Caco-2 (cell line): ENCODE measurements at regions not wholly inside any gene's neighbourhood (a gene's known extent, or its start where the extent isn't known, plus 50 kb on each side); places are given as distances from the start of the nearest gene placed in this dataset.

ENCODE experiments used
- BruUV-seq: library from RNA; stranded (reverse); fragments of 400-500 nt; replicated peaks from 2 replicates; lab custom pipeline; 2021; lab: Mats Ljungman, UMichigan
- CTCF ChIA-PET: fragments of 300-600 bp; sonication (Branson Sonifier 250); formaldehyde crosslinking; loops from one replicate; lab custom pipeline; 2022; ENCODE audit warnings: antibody characterized with exemption; lab: Charles Lee
- POLR2A ChIA-PET: fragments of 300-600 bp; sonication (Branson Sonifier 250); formaldehyde crosslinking; loops from one replicate; lab custom pipeline; 2022; ENCODE audit warnings: antibody characterized with exemption; lab: Charles Lee
- DNase-seq, 2 experiments: peaks; one replicate each; pipeline versions ENCODE4 v3.0.0 to v3.0.0-alpha.2; 2020 to 2022
- H3K27me3 ChIP-seq: replicated peaks from 2 replicates; pipeline ENCODE4 v1.6.0; 2011; ENCODE audit warnings: low read length; ENCODE audit not compliant: control insufficient read depth, insufficient read depth
- H3K36me3 ChIP-seq: 2 replicates; pipeline ENCODE4 v1.5.1; 2011; ENCODE audit warnings: low read length; ENCODE audit not compliant: control insufficient read depth, insufficient read depth
- H3K4me1 ChIP-seq: fragments of 250-450 bp; sonication (Bioruptor Pico); 2 replicates; pipeline ENCODE4 v1.5.1; 2020; ENCODE audit warnings: mild to moderate bottlenecking
- H3K4me3 ChIP-seq: 2 replicates; pipeline ENCODE4 v1.5.1; 2011; ENCODE audit warnings: low read depth, mild to moderate bottlenecking, control low read depth, low read length
- H3K9me3 ChIP-seq: fragments of 250-450 bp; sonication (Bioruptor Pico); 2 replicates; pipeline ENCODE4 v1.5.1; 2020; ENCODE audit warnings: mild to moderate bottlenecking, moderate library complexity
- H3K27ac Mint-ChIP-seq: one replicate; pipeline ENCODE4 v1.8.0; 2022; ENCODE audit warnings: mixed read lengths; ENCODE audit not compliant: unreplicated experiment
- H3K27me3 Mint-ChIP-seq: one replicate; pipeline ENCODE4 v1.8.0; 2022; ENCODE audit warnings: mixed read lengths; ENCODE audit not compliant: insufficient read depth, unreplicated experiment
- H3K36me3 Mint-ChIP-seq: one replicate; pipeline ENCODE4 v1.8.0; 2022; ENCODE audit warnings: mild to moderate bottlenecking, mixed read lengths; ENCODE audit not compliant: insufficient read depth, unreplicated experiment
- H3K4me1 Mint-ChIP-seq: one replicate; pipeline ENCODE4 v1.8.0; 2022; ENCODE audit warnings: low read depth, mixed read lengths; ENCODE audit not compliant: unreplicated experiment
- H3K4me3 Mint-ChIP-seq: one replicate; pipeline ENCODE4 v1.8.0; 2022; ENCODE audit warnings: mild to moderate bottlenecking, moderate library complexity, mixed read lengths; ENCODE audit not compliant: unreplicated experiment
- H3K9me3 Mint-ChIP-seq: one replicate; pipeline ENCODE4 v1.8.0; 2022; ENCODE audit warnings: mixed read lengths; ENCODE audit not compliant: unreplicated experiment
- intact Hi-C: fragments of 100-400 bp; cut with micrococcal nuclease; formaldehyde crosslinking; loops from one replicate; pipeline ENCODE4 v1.10.0; 2022; ENCODE audit not compliant: unreplicated experiment
- TF ChIP-seq, protein P1 (sequence below), 2 experiments: fragments of 200-600 bp in 1 of 2; IDR thresholded peaks; 1 replicate in 1 of 2; 2 replicates in 1 of 2; pipeline versions ENCODE4 v1.5.1 to v1.8.0; 2011 to 2022; ENCODE audit warnings: antibody characterized with exemption in 1 of 2, control low read depth in 1 of 2, inconsistent platforms in 1 of 2, low read depth in 1 of 2, low read length in 1 of 2, mild to moderate bottlenecking in 1 of 2, moderate library complexity in 1 of 2; ENCODE audit not compliant: insufficient read depth in 1 of 2, severe bottlenecking in 1 of 2, unreplicated experiment in 1 of 2

GRCh38 chr1:90262791-90263190, 267.9 kb downstream of the ZNF326 start:
- no peak overlapping the region for H3K4me3 ChIP-seq
- no peaks in the 10 kb centered on the region for H3K9me3 Mint-ChIP-seq
- H3K27me3 ChIP-seq = no peaks in the 10 kb centered on the region
- no peaks in the 10 kb centered on the region for H3K4me1 ChIP-seq
- no peak overlapping the region for H3K4me3 Mint-ChIP-seq
- ChIA-PET CTCF (no interaction called here), POLR2A (no interaction called here)
- DNase-seq = no peak
- no peaks in the 10 kb centered on the region for H3K36me3 ChIP-seq
- H3K4me1 Mint-ChIP-seq = no peaks in the 10 kb centered on the region
- BruUV-seq = no TSS peak
- H3K9me3 ChIP-seq = no peaks in the 10 kb centered on the region
- no peaks in the 10 kb centered on the region for H3K36me3 Mint-ChIP-seq
- peaks cover 3% of the 10 kb centered on the region for H3K27me3 Mint-ChIP-seq
- H3K27ac Mint-ChIP-seq = no peak overlapping the region
- TF ChIP-seq, protein P1, sequence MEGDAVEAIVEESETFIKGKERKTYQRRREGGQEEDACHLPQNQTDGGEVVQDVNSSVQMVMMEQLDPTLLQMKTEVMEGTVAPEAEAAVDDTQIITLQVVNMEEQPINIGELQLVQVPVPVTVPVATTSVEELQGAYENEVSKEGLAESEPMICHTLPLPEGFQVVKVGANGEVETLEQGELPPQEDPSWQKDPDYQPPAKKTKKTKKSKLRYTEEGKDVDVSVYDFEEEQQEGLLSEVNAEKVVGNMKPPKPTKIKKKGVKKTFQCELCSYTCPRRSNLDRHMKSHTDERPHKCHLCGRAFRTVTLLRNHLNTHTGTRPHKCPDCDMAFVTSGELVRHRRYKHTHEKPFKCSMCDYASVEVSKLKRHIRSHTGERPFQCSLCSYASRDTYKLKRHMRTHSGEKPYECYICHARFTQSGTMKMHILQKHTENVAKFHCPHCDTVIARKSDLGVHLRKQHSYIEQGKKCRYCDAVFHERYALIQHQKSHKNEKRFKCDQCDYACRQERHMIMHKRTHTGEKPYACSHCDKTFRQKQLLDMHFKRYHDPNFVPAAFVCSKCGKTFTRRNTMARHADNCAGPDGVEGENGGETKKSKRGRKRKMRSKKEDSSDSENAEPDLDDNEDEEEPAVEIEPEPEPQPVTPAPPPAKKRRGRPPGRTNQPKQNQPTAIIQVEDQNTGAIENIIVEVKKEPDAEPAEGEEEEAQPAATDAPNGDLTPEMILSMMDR (IDR thresholded peaks at IDR 0.05; ENCODE audit: insufficient read depth in 1 of 2, low read depth in 1 of 2, low read length in 1 of 2, severe bottlenecking in 1 of 2, unreplicated experiment in 1 of 2) = no peak
- intact Hi-C loops = no loop called here

DNA sequence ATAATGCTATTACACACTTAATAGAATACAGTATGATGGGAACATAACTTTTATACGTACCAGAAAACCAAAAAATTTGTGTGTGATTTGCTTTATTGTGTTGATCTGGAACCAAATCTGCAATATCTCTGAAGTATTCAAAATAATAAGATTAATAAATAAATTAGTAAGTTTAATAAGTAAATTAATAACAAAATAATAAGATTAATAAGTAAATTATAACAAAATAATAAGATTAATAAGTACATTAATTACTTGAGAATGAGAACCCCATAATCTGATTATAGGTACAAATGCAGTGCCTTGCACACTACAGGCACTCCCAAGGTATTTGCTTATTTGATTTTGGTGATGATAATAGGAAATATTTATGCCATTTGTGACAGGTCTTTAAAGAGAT, 267.4 kb downstream of the ZNF326 start:
- Histone ChIP-seq H3K27me3 (no peaks in the 10 kb centered on the region), H3K4me1 (no peaks in the 10 kb centered on the region), H3K36me3 (no peaks in the 10 kb centered on the region), H3K9me3 (no peaks in the 10 kb centered on the region), H3K4me3 (no peak overlapping the region)
- H3K36me3 Mint-ChIP-seq = no peaks in the 10 kb centered on the region
- ChIA-PET CTCF (no interaction called here), POLR2A (no interaction called here)
- no peaks in the 10 kb centered on the region for H3K9me3 Mint-ChIP-seq
- intact Hi-C loops = no loop called here
- H3K4me3 Mint-ChIP-seq = no peak overlapping the region
- no TSS peak for BruUV-seq
- H3K27me3 Mint-ChIP-seq = peaks cover 3% of the 10 kb centered on the region
- no peak overlapping the region for H3K27ac Mint-ChIP-seq
- no peak for DNase-seq
- no peaks in the 10 kb centered on the region for H3K4me1 Mint-ChIP-seq
- TF ChIP-seq, protein P1 (IDR thresholded peaks at IDR 0.05; ENCODE audit: insufficient read depth in 1 of 2, low read depth in 1 of 2, low read length in 1 of 2, severe bottlenecking in 1 of 2, unreplicated experiment in 1 of 2) = no peak

DNA sequence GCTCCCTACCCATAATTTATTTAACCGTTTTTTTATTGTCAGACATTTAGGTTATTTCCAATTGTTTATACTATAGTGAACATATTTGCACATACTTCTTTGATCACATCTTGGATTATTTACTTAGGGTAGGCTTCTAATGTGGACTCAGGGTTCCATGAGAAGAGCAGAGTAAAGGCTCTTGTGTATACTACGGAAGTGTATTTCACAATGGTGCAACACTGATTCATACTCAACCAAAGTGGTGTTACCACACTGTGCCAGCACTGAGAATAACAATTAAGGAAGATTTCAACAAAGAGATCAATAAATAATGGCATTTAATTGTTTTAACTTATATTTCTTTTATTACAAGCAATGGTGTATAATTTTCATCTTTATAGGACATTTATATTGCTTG, 251.2 kb downstream of the ZNF326 start:
- Mint-ChIP-seq H3K9me3 (peaks cover 10% of the 10 kb centered on the region), H3K4me1 (no peaks in the 10 kb centered on the region), H3K27me3 (peaks cover 7% of the 10 kb centered on the region), H3K36me3 (no peaks in the 10 kb centered on the region), H3K4me3 (no peak overlapping the region), H3K27ac (no peak overlapping the region)
- intact Hi-C loops = no loop called here
- no peaks in the 10 kb centered on the region for H3K9me3 ChIP-seq
- H3K36me3 ChIP-seq = no peaks in the 10 kb centered on the region
- TF ChIP-seq, protein P1 (IDR thresholded peaks at IDR 0.05; ENCODE audit: insufficient read depth in 1 of 2, low read depth in 1 of 2, low read length in 1 of 2, severe bottlenecking in 1 of 2, unreplicated experiment in 1 of 2) = no peak
- no TSS peak for BruUV-seq
- no peaks in the 10 kb centered on the region for H3K27me3 ChIP-seq
- H3K4me1 ChIP-seq = no peaks in the 10 kb centered on the region
- ChIA-PET POLR2A (no interaction called here), CTCF (no interaction called here)
- no peak overlapping the region for H3K4me3 ChIP-seq
- no peak for DNase-seq
